Epithelial cell of prostate (primary cell): ENCODE measurements at regions not wholly inside any gene's neighbourhood (a gene's known extent, or its start where the extent isn't known, plus 50 kb on each side); places are given as distances from the start of the nearest gene placed in this dataset.

ENCODE experiments used
- DNase-seq: peaks from one replicate; pipeline ENCODE4 v3.0.0-alpha.2; 2011; ENCODE audit warnings: low read depth, low spot score
- H3K27ac ChIP-seq: fragments of 450-650 bp; 2 replicates; pipeline ENCODE4 v1.5.1; 2017; ENCODE audit warnings: mild to moderate bottlenecking

- DNase-seq: no peak
- no peak overlapping the region for H3K27ac ChIP-seq
Measured at GRCh38 chr3:86228101-86228500, 762.8 kb downstream of the VGLL3 start.

- no peak overlapping the region for H3K27ac ChIP-seq
- no peak for DNase-seq
Measured at GRCh38 chr3:86225461-86225860, 765.5 kb downstream of the VGLL3 start.

GRCh38 chr3:86221601-86222000 lies 769.3 kb downstream of the VGLL3 start:
- H3K27ac ChIP-seq: no peak overlapping the region
- DNase-seq: no peak

- H3K27ac ChIP-seq: no peak overlapping the region
- no peak for DNase-seq
Measured at GRCh38 chr3:86208772-86209171, 782.2 kb downstream of the VGLL3 start.

- no peak for DNase-seq
- H3K27ac ChIP-seq: no peak overlapping the region
Measured at GRCh38 chr3:86182606-86183005, 808.3 kb downstream of the VGLL3 start.

- H3K27ac ChIP-seq: no peak overlapping the region
- no peak for DNase-seq
Measured at GRCh38 chr3:86180696-86181095, 810.3 kb downstream of the VGLL3 start.

GRCh38 chr3:86178095-86178494 lies 812.9 kb downstream of the VGLL3 start:
- H3K27ac ChIP-seq: no peak overlapping the region
- no peak for DNase-seq

- H3K27ac ChIP-seq: no peak overlapping the region
- DNase-seq: no peak
Measured at GRCh38 chr3:86176445-86176784, 814.5 kb downstream of the VGLL3 start.

- DNase-seq: no peak
- H3K27ac ChIP-seq: no peak overlapping the region
Measured at GRCh38 chr3:86175593-86176444, 815.1 kb downstream of the VGLL3 start.

- no peak overlapping the region for H3K27ac ChIP-seq
- DNase-seq: no peak
Measured at GRCh38 chr3:86175051-86175536, 815.9 kb downstream of the VGLL3 start.

- DNase-seq: no peak
- H3K27ac ChIP-seq: no peak overlapping the region
Measured at GRCh38 chr3:86173401-86173800, 817.5 kb downstream of the VGLL3 start.

GRCh38 chr3:86168512-86168911 lies 822.4 kb downstream of the VGLL3 start:
- no peak overlapping the region for H3K27ac ChIP-seq
- no peak for DNase-seq

- H3K27ac ChIP-seq: no peak overlapping the region
- no peak for DNase-seq
Measured at GRCh38 chr3:86162521-86162920, 828.4 kb downstream of the VGLL3 start.

- DNase-seq: no peak
- no peak overlapping the region for H3K27ac ChIP-seq
Measured at GRCh38 chr3:86161493-86161892, 829.5 kb downstream of the VGLL3 start.

GRCh38 chr3:86152620-86153019 lies 838.3 kb downstream of the VGLL3 start:
- no peak overlapping the region for H3K27ac ChIP-seq
- DNase-seq: no peak

GRCh38 chr3:86149054-86149453 lies 841.9 kb downstream of the VGLL3 start:
- H3K27ac ChIP-seq: no peak overlapping the region
- no peak for DNase-seq

- no peak overlapping the region for H3K27ac ChIP-seq
- DNase-seq: no peak
Measured at GRCh38 chr3:86147119-86147518, 843.8 kb downstream of the VGLL3 start.

GRCh38 chr3:86126552-86126951 lies 864.4 kb downstream of the VGLL3 start:
- no peak for DNase-seq
- H3K27ac ChIP-seq: no peak overlapping the region
